Uterus (tissue), 2 donors: ENCODE measurements at regions not wholly inside any gene's neighbourhood (a gene's known extent, or its start where the extent isn't known, plus 50 kb on each side); places are given as distances from the start of the nearest gene placed in this dataset.

Source experiments
- CTCF ChIP-seq, 4 experiments: fragments of 200-600 bp in 2 of 4; fragments of 450-650 bp in 2 of 4; sonication (generic) in 2 of 4; IDR thresholded peaks; one replicate each; pipeline ENCODE4 v1.5.1; 2016 to 2019; ENCODE audit warnings: antibody characterized with exemption in 4 of 4, mild to moderate bottlenecking in 2 of 4, moderate library complexity in 1 of 4
- POLR2A ChIP-seq, 2 donors: fragments of 450-650 bp; IDR thresholded peaks; one replicate each; pipeline ENCODE4 v1.6.1; 2016; ENCODE audit warnings: antibody characterized with exemption in 2 of 2, mild to moderate bottlenecking in 1 of 2, moderate library complexity in 1 of 2

GRCh38 chr11:95324826-95325225 lies 93.8 kb upstream of the SESN3 start:
- TF ChIP-seq CTCF (IDR thresholded peaks at IDR 0.05) = no peak
- no peak for TF ChIP-seq POLR2A (IDR thresholded peaks at IDR 0.05)
